NCI-H510A treated with DMSO at 0.1 percent for 48 hours (cell line): ENCODE measurements at regions not wholly inside any gene's neighbourhood (a gene's known extent, or its start where the extent isn't known, plus 50 kb on each side); places are given as distances from the start of the nearest gene placed in this dataset.
A peak's percentile ranks its signal among the peaks of the same experiment; 100 is the strongest.

ENCODE experiments used
- DNase-seq: peaks from one replicate; lab custom pipeline; 2025; lab: John Stamatoyannopoulos, UW

- no peak for DNase-seq
Observed at GRCh38 chr12:131603106-131603938, 107.6 kb upstream of the SFSWAP start.

- no peak for DNase-seq
Observed at GRCh38 chr12:131603939-131604795, 106.7 kb upstream of the SFSWAP start.

DNA sequence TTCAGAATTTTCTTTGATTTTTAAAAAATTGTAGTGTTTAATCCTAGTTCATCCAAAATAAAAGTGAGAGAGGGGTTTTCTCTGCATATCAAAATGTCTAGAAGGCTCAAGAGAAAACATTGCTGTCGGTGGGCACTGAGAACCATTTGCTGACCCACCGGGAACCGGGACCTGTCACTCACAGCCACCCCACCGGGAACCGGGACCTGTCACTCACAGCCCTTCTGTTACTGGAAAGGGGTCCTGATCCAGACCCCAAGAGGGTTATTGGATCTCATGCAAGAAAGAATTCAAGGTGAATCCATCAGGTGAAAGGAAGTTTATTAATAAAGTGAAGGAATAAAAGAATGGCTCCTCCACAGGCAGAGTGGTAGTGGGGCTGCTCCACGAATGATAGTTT, 106.0 kb upstream of the SFSWAP start:
- no peak for DNase-seq

GRCh38 chr12:131605304-131605829, 105.5 kb upstream of the SFSWAP start:
- DNase-seq: no peak

GRCh38 chr12:131606218-131606901, 104.5 kb upstream of the SFSWAP start:
- DNase-seq: no peak

- no peak for DNase-seq
Observed at GRCh38 chr12:131607658-131608447, 103.0 kb upstream of the SFSWAP start.

DNA sequence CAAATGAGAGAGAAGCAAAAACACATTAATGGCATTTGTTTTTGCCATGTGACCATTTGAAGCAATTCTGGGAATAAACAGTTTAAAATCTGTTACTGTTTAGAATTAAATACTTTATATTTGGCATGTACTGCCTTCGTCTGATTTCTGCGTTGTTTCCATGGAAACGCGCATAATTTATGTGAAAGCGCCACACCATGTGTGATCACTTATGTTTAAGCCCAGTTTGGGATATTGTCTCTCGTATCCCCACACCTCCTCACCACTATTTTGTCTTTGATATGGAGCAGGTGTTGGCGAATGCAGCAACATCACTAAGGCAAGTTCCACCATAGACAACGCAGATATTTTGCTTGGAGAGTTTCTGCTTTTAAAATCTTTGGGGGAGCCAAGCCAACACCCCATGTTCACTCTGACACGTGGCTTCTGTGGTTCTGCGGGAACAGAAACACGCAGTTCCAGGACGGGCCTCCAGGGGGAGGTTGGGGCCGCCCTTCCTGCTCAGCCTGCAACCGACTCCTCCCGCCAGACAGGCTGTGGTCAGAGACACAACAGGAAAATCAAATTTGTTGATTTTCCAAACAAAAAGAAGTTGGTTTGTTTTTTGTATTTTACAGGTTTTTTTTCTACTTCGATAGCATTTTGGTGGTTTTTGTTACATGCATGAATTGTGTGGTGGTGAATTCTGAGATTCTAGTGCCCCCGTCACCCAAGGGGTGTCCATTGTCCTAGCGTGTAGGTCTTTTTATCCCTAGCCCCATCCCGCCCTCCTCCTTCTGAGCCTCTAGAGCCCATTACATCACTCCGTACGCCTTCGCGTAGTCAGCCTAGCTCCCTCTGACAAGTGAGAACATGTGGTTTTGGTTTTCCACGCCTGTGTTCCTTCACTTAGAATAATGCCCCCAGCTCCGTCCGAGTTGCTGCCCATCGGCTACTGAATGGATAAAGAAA, 101.9 kb upstream of the SFSWAP start:
- DNase-seq: peak; percentile 2

DNA sequence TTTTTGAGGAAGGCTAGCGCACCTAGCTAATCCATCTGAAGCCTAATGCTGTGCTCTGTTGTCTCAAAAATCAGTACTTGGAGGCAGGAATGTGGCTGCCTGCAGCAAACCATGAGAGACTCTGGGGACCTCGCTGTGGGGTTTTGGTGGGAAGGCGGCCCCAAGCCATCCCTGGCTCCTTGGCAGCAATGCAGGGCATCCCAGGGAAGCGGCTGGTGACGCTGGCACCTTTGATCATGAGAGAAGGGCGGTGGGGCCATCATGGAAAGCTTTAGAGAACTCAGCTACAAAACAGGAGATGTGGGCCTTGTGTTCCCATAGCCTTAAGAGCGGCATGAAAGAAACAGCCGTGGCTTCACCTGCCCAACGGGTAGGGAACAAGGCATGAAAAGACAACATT, 101.1 kb upstream of the SFSWAP start:
- no peak for DNase-seq

GRCh38 chr12:131610181-131610580, 100.7 kb upstream of the SFSWAP start:
- no peak for DNase-seq

DNA sequence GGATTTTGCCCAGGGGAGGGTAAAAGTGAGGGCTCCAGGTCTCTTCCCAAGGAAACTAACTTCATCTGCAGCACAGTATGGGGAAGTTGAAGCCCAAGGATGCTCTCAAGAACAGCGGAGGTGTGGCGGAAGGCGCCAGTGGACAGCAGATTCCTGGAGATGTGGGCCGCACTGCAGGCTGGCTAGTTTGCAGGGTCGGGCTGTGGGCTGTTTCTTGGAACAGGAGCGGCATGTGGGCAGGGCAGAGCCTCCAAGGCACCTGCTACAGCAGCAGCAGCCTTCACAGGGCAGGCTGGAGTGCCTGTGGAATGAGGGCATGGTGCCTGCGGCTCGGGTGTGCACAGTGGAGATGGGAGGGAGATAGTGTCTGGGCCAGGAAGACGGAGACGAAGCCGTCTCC, 100.0 kb upstream of the SFSWAP start:
- no peak for DNase-seq

GRCh38 chr12:131611416-131612091, 99.3 kb upstream of the SFSWAP start:
- DNase-seq: no peak

- DNase-seq: no peak
Observed at GRCh38 chr12:131612092-131612755, 98.7 kb upstream of the SFSWAP start.

DNA sequence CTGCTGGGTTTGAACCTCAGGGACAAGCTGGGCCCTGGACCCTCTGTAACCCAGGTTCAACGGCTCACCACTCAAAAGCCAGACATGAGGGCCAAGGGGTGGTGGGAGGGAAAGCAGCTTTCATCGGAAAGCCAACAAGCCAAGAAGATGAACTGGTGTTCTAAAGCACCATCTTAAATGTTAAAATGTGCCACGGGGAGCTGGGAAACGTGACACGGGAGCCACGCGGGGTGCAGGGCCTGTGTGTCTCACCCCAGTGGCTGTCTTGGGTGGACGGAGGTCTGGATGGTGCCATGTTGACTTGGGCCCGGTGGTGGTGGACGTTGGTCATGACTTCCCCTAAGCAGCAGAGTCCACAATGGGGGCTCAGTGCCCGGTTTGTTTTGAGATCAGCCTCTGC, 97.7 kb upstream of the SFSWAP start:
- no peak for DNase-seq

DNA sequence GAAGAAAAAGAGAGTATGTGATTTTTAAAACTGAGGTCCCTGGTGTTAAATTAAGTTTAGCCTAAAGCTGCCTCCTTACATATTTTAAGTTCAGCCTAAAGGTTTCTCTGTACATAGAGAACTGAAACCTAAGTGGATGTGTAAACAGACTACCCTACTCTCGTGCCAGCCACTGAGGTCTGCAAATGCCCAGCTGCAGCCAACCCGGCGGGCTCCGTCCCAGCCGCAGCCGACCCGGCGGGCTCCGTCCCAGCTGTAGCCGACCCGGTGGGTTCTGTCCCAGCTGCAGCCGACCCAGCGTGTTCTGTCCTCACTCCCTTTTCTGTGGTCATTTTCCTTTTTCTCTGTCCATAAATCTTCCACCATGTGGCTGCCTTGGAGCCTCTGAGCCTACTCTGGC, 97.2 kb upstream of the SFSWAP start:
- DNase-seq: no peak

DNA sequence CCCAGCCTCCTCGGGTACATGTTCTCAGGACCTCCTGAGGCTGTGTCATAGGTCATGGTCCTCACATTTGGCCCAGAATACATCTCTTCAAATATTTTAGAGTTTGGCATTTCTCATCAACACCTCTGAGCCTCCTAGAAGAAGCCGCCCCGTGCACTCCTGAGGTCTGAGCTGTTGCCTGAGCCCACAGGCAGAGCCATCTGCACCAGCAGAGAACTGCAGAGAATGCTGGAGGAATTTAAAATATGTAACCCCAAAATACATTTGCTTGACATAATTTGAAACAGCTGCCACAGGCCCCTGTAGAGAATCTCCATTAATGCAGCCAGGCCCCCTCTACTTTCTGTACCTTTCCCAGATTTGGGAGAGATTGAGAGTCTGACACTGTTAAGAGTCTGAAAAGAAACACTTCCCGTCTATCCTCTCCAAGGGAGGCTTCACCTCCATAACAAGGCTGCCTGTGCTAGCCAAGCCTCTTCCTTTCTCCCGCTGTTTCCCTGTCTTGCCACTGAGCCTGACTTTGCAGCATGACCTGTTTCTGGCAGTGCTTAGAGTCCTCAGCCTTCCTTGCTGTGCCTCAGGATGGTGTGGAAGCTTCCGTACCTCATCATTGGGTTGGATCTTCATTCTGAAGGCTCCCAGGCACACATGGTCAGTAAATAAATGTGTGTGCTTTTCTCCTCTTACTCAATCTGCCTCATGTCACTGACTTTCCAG, 95.4 kb upstream of the SFSWAP start:
- DNase-seq: no peak

DNA sequence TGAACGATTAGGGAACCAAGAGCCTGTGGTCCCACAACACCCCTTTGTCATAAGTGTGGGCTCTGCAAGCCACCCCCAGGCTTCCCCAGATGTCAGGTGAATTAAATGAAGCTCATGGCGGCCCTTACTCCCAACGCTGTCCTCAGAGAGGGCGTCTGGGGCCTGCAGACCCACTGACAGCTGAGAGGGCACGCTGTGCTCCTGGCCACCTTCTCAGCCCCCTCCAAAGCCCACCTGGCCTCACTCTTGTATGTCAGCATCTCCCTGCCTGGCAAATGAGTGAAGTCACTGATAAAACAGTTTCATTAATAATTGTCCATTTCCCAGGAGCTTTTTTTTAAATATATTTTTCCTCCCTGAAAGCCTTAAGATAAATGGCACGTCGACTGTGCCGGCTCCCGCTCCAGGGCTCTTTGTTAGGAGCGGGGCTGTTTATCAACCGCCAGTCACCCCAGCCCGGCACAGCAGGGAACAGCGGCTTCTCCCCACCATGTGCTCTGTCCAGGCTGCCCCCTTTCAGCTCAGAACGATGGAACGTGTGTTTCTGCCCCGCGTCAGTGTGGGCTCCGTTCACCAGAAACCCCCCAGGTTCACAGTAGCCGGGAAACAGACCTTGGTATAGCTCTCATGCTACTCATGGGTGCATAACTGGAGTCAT, 94.7 kb upstream of the SFSWAP start:
- no peak for DNase-seq

GRCh38 chr12:131616738-131617137, 94.2 kb upstream of the SFSWAP start:
- DNase-seq: no peak

DNA sequence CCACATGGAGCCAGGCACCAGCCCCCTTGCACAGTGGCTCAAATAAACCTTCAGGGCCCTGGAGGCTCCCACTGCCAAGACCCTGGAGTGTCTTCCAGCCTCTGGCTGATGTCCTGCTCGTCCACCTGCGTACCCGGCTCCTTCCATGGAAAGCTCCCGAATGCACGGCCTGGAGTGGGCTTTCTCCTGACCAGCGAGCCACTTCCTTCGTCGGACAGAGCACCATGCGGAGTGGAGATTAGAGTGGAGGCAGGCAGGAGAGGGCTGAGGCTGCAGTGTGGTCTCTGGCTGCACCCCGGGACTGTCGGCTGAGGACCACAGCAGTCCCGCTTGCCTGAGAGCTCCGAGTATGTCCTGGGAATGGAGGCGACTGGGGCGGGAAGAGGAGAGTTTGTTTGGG, 93.7 kb upstream of the SFSWAP start:
- no peak for DNase-seq
